GDM1 (cell line): ENCODE measurements at regions not wholly inside any gene's neighbourhood (a gene's known extent, or its start where the extent isn't known, plus 50 kb on each side); places are given as distances from the start of the nearest gene placed in this dataset.

ENCODE experiments used
- DNase-seq: peaks from one replicate; lab custom pipeline; 2025; lab: John Stamatoyannopoulos, UW

DNA sequence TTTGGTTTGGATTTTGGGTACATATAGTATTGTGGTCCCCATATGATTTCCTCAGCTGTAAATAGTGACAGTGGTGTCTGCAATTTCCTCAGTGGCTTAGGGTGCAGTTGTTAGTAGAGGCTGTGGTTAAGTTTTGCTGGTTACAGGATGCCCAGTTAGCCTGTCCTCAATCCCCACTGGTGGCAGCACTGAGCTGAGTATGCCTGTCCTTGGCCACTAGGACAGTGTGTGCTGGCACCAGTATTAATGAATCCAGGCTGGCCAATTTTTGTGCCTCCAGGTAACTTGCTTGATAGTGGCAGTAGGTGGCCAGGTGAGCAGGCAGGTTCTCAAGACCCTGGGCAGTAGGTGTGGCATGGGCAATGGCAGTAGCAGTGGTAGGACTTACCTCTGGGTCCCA lies 973.1 kb downstream of the TMEM182 start:
- DNase-seq = no peak

DNA sequence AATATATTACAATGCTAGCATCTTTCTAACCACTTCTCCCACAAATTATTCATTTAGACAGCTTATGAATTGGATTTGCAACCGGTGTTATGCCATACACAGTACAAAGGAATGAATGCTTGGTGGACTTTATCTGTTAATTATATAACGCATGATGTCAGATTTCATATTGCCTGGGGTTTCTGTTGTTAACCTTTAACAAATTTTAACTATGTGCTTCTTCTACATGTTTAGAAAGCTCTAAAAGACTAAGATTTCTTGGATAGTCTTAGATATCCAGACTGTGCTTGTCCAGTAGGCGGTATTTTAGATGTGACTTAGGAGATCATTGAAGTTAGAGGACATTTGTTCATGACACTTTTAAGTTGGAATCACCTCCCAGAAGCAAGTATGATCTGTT lies 976.3 kb downstream of the TMEM182 start:
- DNase-seq = no peak

DNA sequence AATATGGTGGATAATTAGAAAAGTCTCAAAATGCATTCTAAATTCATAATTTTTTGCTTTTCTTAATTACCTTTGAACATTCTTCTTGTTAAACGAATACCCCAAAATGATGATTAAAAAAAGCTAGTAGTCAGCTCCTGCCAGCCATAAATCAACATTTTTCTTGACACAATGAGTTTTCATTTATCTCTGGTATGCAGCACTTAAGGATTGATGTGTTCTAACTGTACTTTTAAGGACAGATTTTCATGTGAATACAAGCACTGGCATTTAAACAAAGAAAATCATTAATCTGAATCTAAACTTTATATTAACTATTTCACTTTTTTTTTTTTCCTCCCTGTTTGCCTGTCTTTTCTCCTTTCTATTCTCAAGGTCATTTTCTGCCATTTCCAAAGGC lies 976.8 kb downstream of the TMEM182 start:
- DNase-seq = no peak

DNA sequence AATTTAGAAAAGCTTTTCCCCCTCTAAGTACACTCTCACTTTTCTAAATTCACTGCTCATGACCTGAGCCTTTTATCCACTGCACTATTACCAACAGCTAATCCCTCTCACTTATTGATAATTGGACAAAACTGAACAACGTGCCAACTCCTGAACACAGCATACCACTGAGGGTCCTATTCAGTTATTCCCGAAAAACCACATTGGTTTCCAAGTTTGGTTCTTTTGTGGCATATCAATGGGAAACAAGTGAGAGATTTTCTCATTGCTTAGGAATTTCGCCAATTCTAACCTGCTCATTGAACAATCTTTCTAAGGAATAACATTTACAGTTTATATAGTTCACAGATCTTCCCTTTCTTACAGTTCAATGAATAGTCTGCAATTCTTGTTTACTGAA lies 977.4 kb downstream of the TMEM182 start:
- DNase-seq = no peak

DNA sequence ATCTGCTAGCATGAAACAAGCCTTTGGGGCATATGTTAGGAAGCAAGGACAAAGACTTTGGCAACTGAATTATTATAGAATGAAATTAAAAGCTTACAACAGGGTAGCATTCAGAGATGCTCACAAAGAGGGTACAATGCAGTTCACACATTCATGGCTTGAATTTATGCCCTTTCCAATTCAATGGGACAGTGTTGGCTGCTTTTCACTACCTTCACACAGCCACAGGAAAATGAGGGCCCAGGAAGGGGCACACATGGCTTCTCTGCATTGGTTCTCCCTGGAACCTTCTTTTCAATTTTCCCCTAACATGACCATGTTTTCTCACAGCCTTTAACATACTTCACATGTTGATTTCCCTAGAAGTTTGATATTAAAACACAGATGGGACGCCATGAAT lies 978.1 kb downstream of the TMEM182 start:
- no peak for DNase-seq

DNA sequence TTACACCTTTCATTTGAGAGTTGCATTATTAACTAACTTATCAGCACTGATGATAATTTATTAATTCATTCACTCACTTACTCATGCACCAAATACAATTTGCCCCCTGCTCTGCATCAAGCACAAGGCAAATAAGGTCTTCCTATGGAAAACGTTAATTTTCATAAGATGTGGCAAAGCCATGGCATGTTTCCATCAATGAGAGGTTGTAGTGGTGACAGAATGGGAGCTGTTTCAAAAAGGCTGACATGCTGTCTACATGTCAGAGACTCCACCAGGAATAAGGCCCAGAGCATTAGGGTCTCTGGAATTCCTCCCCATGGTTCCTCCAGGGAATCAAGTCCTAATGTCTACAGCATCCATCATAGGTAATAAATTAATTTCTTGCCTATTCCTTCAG lies 978.8 kb downstream of the TMEM182 start:
- no peak for DNase-seq

DNA sequence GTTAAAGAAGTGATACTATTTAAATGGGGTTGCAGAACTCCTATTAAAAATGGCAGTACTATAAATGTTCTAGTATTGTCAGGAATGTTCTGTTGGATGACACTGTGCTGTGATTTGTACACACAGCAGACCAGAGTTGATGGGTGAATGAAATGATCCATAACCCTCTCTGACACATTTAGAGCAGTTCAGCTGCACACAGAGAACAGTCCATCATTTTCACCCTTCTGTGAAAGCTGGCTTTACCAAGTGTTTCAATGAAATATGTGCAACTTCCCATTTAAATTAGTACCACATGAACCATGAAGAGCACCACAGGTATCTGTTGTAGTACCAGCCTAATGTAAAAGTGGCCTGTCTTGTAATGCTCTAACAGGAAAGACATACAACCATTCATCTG lies 981.4 kb downstream of the TMEM182 start:
- DNase-seq = no peak

DNA sequence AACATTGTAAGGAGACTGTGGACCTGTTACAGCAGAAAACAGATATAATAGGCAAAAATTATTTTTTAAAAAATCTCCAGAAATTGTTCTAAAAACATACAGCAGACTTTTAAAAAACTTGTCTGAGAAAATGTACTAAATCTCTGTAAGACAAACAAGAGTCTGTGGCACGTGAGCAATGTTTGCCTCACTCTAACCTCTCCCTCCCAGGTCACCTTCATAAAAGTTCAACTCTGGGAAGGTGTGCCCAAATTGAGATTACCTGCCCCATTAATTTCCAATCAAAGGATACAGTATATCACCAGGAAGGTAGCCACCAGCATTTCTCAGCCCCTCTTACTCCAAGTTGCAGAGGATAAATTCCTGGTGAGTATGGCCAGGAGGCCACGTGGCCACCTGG lies 992.7 kb downstream of the TMEM182 start:
- DNase-seq = no peak

DNA sequence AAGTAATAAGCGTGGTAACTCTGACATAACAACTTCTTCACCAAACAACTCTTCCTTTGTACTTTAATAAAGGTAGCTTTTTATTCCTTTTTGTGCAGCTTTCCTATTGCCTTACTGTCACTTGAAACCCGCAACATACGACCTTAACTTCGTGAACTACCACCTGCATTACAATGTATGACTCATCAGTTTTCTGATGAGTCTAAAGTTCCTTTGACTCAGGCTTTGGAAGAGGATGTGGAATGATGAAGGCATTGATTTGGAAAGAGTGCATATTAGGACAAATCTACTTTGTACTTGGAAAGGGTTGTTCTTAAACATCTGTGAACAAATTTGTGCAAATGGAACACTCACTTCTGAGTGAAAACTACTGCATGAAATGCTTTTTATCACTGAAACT lies 1012.1 kb downstream of the TMEM182 start:
- DNase-seq = no peak

DNA sequence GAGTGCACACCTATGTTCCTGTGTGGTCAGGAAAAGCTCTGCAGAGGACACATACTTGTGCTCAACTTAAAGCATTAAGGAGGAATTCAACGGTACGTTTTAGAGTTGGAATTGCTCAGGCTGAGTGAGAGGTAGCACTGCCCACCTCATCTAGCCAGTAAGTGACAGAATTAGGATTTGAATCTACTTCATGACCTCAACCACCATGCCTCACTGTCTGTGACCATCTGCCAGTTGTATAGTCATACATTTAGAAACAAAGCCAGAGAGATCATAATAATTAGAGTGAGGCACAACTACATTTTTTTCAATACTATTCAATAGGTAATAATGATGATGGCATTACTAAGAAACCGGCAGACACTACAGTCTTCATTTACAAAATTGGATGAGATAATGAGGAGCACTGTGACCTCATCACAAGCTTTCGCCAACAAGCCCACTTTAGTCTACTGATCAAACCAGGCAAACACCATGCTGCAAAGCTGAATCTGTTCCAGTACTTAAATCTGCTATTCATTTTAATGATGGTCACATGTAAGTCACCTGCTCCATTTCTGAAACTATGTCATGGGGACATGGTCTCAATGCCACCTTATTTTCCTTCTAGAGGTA lies 1018.4 kb downstream of the TMEM182 start:
- no peak for DNase-seq

DNA sequence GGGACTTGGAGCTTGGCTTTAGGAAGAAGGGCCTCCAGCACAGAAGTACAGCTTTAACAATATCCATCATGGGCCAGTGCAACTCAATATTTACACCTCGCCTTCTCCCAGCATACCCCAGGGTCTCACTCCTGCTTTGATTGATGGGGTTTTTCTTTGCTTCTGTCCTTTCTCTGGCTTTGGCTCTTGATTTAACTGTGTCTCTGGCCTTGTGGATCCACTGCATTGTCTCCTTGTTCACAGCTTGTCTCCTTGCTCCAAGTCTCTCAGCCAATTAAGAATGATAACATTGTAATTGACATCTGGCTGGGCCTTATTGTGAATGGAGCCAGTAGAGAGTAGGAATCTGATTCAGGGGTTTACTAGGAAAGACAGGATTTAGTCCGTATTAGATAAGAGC lies 1019.5 kb downstream of the TMEM182 start:
- no peak for DNase-seq

DNA sequence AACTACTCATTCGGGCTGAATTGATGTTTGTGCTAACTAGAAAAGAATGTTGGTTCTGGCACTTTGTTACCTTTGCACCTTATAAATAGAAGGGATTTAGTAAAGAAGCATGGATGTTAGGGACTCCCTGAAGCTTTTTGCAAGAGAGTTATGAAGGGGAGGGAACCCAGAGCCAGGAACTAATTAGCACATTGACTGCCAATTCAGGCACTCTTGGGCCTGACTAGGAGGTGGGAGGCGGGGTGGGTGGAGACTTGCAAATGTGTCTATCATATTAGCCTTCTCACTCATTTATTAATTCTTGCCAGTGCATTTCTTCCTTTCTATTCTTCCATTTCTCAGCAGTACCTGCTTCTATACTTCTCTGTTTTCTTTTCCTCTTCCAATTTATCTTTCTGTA lies 1022.4 kb downstream of the TMEM182 start:
- DNase-seq = no peak

DNA sequence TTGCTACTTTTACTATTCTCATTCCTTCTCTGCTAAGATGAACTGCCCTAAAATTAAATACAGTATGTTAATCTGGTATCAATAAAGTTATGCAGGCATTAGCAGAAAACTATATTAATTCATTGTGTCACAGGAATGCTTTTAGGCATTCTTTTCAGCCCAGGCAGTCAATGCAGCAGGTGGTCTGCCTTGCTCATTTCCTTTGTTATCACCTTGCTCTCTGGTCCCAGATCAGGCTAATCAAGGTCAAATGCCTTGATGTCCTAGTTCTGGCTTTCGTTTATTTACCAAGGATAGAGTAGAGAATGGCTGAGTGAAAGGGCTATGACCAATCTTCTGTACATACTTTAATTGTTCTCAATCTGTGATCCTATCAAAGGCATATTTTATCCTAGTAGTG lies 1023.6 kb downstream of the TMEM182 start:
- no peak for DNase-seq

DNA sequence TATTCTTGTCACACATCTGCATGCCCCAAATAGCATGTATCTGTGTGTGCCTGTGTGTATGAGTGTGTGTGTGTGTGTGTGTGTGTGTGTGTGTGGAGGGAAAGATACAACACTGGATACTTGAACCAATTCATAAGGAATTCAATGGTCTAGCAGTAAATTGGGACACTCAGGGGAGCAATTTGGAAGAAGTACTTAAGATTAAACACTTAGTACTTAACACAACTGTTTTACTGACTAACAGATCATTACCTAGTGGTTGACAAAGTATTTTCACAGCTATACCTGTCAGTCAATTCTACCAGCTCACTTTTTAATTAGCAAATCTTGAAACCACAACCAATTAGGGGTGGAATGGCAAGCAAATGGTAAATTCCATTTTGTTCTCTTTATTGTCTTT lies 1024.1 kb downstream of the TMEM182 start:
- no peak for DNase-seq

DNA sequence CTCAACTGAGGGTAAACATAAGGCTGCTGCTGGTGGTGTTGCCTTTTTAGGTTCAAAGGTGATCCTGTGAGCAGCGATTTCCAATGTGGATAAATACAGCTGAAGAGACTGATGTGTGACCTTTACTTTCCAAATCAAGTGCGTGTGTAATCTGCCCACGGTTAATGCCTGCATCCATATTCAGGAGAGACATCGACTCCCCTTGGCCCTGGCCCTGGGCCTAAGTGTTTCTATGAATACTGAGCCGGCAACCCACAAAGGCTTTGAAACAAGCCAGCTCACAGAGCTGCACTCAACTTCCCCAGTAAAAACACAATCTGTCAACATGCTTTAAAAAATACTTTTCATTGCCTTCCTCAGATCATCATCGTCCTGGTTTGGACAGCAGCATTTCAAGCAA lies 1026.6 kb downstream of the TMEM182 start:
- DNase-seq = no peak

DNA sequence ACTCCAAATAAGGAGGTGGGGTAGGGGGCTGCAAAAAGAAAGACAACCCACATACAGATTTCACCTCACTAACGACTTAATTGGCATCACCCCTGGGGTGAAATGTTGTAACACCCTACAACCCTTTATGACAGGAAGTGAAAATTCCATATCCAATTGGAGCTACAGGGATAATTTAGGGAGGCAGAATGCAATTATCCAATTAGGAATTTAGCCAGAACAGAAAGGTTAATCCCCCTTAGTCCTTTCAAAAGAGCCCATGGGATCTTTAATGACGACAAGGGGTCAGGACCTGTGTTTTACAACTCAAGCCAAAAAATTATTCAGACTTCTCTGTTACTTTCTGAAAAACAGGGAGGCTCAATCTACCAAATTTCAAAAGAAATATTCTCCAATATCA lies 1027.1 kb downstream of the TMEM182 start:
- DNase-seq = no peak

DNA sequence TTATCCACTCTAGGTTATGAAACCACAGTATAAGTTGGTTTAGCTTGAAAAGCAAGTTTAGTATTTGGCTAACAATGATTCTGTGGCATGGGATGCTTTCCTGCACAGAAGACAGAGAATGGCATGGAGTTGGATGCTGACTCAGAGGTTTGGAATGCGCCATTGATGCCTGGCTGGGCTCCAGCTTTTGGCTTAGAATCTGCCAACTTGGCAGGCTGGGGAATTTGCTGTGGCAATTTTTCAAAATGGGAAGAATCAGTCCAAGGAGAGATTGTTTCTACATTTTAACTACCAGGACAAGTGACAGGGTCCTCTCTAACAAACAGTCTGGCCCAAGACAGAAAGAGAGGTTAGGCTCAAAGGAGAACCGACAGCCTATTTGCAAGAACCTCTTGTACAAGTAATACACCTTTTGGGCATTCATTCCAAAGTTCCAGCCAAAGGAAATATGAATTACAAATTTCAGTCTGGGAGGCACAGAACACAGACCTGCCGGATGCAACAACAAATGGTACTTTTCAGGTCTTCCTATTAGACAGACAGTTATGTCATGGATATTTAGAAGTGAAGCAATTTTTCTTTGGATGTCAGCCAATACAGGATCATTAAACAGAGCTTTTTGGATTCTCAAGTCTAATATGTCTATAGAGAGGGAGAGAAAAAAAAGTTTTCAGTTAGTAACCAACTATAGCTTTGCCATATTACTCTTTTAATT lies 1027.7 kb downstream of the TMEM182 start:
- no peak for DNase-seq

DNA sequence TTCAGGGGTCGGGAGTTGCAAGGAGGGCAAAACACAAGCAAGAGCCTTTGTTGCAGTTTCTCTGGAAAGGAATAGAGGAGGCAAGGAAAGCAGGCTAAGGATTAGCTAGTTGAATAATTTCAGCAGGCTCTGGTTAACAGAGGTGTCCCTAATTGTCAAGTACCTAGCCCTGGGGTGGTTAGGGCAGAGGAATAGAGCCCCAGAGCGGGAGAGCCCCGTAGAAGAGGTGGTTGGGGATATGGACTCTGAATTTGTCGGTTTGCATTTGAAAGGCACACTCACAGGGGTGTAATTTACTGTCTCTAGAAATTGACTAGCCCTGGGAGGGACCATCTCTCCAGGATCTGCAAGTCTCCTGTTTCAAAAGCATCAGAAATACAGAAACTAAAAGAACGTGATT lies 1030.2 kb downstream of the TMEM182 start:
- no peak for DNase-seq

DNA sequence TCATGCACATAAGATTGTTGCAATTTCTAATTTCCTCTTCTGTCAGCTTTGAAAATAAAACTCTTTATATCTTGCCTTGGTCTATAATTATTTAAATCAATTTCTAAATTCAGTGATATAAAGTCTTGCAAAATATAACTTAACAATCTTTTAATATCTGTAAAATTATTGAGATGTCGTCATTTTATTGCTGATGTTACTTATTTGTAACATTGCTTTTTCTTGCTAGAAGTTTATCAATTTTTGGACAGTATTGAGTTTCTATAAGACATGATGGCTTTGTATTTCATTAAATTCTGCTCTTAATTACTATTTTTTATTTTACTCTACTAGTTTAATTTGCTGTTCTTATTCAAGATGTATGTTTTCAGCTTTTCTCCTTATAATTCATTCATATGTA lies 1036.5 kb downstream of the TMEM182 start:
- DNase-seq = no peak

DNA sequence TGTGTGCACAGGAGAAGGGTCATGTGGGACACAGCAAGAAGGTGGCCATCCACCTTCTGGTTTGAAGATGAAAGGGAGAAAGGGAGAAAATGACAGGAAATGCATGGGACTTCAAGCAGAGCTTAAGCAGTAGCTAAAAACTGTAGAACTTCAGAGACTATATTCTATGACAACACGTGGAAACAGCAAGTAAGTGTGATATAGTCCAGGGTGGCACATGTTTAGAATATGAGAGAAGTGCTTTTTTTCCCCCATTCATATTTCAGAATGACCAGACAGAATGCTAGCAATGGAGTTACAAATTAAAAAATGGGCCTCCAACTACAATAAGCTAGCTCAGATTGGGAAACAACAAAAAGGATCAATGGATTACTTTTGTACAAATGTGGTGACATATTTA lies 1042.2 kb downstream of the TMEM182 start:
- DNase-seq = no peak

DNA sequence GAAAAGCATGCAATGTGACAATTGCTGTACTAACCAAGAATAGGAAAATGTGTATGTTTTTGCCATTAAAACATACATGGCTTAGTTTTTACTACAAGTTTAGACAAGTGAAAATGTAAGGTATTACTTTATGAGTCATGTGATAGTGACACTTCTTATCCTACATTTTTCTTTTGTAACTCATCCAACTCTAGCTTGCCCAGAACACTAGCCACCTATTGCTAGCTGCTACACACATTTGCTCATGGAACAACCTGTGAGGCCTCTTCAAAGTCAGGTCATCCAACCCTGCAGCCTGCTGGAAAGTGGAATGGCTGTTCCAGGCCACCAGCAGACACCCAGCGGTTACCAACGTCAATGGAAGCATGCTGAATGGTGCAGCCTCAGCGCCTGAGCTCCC lies 1043.9 kb downstream of the TMEM182 start:
- no peak for DNase-seq

DNA sequence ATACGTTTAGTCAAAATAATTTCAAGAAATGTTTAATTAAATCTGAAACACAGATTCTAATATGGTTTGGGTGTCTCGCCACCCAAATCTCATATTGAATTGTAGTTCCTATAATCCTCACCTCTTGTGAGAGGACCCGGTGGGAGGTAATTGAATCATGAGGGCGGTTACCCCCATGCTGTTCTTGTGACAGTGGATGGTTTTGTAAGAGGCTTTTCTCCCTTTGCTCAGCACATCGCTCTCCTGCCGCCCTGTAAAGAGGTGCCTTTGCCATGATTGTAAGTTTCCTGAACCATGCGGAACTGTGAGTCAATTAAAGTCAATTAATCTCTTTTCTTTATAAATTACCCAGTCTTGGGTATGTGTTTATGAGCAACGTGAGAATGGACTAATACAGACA lies 1045.1 kb upstream of the POU3F3 start:
- no peak for DNase-seq

DNA sequence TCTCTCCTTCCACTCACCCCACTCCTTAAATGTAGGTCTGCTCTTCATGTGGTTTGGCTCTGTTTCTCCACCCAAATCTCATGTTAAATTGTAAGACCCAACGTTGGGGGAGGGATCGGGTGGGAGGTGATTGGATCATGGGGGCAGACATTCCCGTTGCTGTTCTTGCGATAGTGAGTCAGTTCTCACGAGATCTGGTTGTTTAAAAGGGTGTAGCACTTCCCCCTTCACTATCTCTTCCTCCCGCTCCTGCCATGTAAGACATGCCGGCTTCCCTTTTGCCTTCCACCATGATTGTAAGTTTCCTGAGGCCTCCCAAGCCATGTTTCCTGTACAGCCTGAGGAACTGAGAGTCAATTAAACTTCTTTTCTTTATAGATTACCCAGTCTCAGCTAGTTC lies 1044.5 kb upstream of the POU3F3 start:
- no peak for DNase-seq

DNA sequence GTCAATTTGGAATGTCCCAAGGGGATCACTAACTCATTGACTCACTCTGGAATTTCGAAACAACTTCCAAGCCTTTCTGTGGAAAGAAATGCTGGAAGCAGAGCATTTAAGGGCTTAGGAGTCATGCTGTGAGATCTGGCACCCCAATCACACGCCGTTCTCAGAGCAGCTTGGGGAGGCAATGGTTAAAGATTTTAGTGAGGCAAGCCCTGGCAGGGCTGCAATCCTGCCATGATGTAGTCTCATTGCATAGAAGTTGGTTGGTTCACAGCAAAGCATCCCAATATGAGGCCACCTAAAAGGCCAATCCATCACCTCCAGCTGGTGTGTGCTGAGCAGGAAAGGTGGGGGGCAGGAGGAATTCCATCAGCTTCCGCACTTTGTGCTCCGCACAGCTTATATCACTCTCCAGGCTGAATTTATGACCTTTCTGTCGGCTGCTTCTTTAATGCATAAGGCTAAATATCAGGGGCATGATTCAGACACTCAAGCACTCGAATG lies 1043.9 kb upstream of the POU3F3 start:
- no peak for DNase-seq
